CD4-positive, alpha-beta memory T cell (primary cell): ENCODE measurements at regions not wholly inside any gene's neighbourhood (a gene's known extent, or its start where the extent isn't known, plus 50 kb on each side); places are given as distances from the start of the nearest gene placed in this dataset.

ENCODE experiments used
- CTCF ChIA-PET: fragments of 350-600 bp; sonication (Branson Sonifier 250); formaldehyde crosslinking; loops from one replicate; lab custom pipeline; 2021; ENCODE audit warnings: inconsistent platforms; ENCODE audit not compliant: partially characterized antibody; lab: Charles Lee
- POLR2A ChIA-PET: fragments of 350-600 bp; sonication (Branson Sonifier 250); formaldehyde crosslinking; loops from one replicate; lab custom pipeline; 2021; ENCODE audit not compliant: partially characterized antibody; lab: Charles Lee
- DNase-seq, 5 donors: peaks; one replicate each; pipeline versions ENCODE4 v3.0.0 to v3.0.0-alpha.2; 2020 to 2022; ENCODE audit warnings: mixed read lengths in 1 of 5
- H3K27ac ChIP-seq: one replicate; pipeline ENCODE4 v1.7.0; 2013; ENCODE audit warnings: low read depth, low read length
- H3K27me3 ChIP-seq: 2 replicates; pipeline ENCODE4 v1.7.0; 2013; ENCODE audit warnings: mild to moderate bottlenecking, low read length, moderate library complexity; ENCODE audit not compliant: insufficient read depth
- H3K36me3 ChIP-seq: 2 replicates; pipeline ENCODE4 v1.7.0; 2013; ENCODE audit warnings: mild to moderate bottlenecking, low read length, moderate library complexity; ENCODE audit not compliant: insufficient read depth
- H3K4me1 ChIP-seq: 2 replicates; pipeline ENCODE4 v1.7.0; 2013; ENCODE audit warnings: mild to moderate bottlenecking, low read length, moderate library complexity; ENCODE audit not compliant: insufficient read depth
- H3K4me3 ChIP-seq, 2 donors: one replicate each; pipeline ENCODE4 v1.7.0; 2013; ENCODE audit warnings: low read length in 2 of 2, mild to moderate bottlenecking in 1 of 2
- H3K9me3 ChIP-seq, 2 donors: one replicate each; pipeline ENCODE4 v1.7.0; 2013; ENCODE audit warnings: low read length in 2 of 2, control low read depth in 1 of 2; ENCODE audit not compliant: control insufficient read depth in 1 of 2
- H3K27ac Mint-ChIP-seq, 7 donors: one replicate each; pipeline ENCODE4 v1.8.0; 2020 to 2021; ENCODE audit warnings: mixed read lengths in 7 of 7, mild to moderate bottlenecking in 6 of 7, inconsistent platforms in 3 of 7, moderate library complexity in 3 of 7
- H3K27me3 Mint-ChIP-seq, 2 donors: one replicate each; pipeline ENCODE4 v1.8.0; 2020 to 2021; ENCODE audit warnings: mixed read lengths in 2 of 2
- H3K36me3 Mint-ChIP-seq, 2 donors: one replicate each; pipeline ENCODE4 v1.8.0; 2020 to 2021; ENCODE audit warnings: mixed read lengths in 2 of 2, inconsistent platforms in 1 of 2, mild to moderate bottlenecking in 1 of 2
- H3K4me1 Mint-ChIP-seq, 4 donors: one replicate each; pipeline ENCODE4 v1.8.0; 2020 to 2021; ENCODE audit warnings: mixed read lengths in 4 of 4, mild to moderate bottlenecking in 1 of 4
- H3K4me3 Mint-ChIP-seq, 8 donors: one replicate each; pipeline ENCODE4 v1.8.0; 2020 to 2021; ENCODE audit warnings: mixed read lengths in 8 of 8, mild to moderate bottlenecking in 7 of 8, moderate library complexity in 6 of 8, inconsistent platforms in 3 of 8
- H3K9me3 Mint-ChIP-seq, 8 donors: one replicate each; pipeline ENCODE4 v1.8.0; 2020 to 2021; ENCODE audit warnings: mixed read lengths in 8 of 8, mild to moderate bottlenecking in 5 of 8, inconsistent platforms in 3 of 8, moderate library complexity in 1 of 8
- intact Hi-C: fragments of 100-400 bp; cut with micrococcal nuclease; formaldehyde crosslinking; loops from one replicate; pipeline ENCODE4 v1.15.1; 2023

DNA sequence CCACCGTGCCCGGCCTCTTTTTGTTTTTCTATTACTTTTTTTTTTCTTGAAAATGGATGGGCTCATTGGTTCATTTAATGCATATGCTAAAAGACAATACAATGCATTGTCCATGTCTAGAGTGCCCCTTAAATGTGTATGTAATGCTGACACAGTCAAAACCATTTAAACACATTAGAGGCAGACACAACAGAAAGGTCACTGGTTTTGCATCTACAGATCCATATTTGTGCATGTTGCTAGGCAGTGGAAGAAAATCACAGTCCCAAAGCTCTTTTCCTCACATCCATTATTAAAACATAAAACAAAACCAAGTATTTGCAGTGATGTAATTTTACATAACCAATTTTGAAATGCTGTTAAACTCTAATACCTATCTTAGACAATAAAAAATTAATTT lies 389.0 kb downstream of the TAF11L14 start:
- H3K27ac ChIP-seq, result no peak overlapping the region
- Mint-ChIP-seq H3K4me3 (no peak overlapping the region), H3K27me3 (no peaks in the 10 kb centered on the region), H3K27ac (no peak overlapping the region), H3K9me3 (peaks cover 7 to 22% (median 11%) of the 10 kb centered on the region in 8 donors), H3K36me3 (no peaks in the 10 kb centered on the region), H3K4me1 (no peaks in the 10 kb centered on the region)
- no peaks in the 10 kb centered on the region for H3K36me3 ChIP-seq
- no peaks in the 10 kb centered on the region for H3K9me3 ChIP-seq
- POLR2A ChIA-PET, result no interaction called here
- intact Hi-C loops, result no loop called here
- no peaks in the 10 kb centered on the region for H3K27me3 ChIP-seq
- CTCF ChIA-PET, result no interaction called here
- H3K4me1 ChIP-seq, result no peaks in the 10 kb centered on the region
- no peak overlapping the region for H3K4me3 ChIP-seq
- DNase-seq, result no peak

DNA sequence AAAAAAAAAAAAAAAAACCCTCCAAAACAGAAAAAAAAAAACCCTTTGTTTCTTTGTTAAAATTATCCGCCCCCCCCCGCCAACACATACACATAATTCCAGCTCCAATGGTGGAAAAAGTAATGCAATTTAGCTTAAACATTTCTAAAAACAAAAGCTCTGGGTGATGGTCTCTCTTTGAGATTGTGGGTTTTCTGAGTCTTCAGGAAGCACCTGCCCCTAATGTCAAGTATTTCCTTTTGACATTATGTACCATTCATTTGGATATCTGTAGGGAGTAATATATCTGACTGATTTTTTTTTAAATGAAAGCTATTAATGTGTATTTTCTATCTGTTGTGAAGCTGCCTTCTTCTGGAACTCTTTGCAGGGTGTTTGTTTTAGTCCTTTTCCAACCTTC lies 389.7 kb downstream of the TAF11L14 start:
- DNase-seq, result no peak
- POLR2A ChIA-PET, result no interaction called here
- H3K9me3 Mint-ChIP-seq, result peaks cover 5 to 16% (median 9%) of the 10 kb centered on the region in 8 donors

DNA sequence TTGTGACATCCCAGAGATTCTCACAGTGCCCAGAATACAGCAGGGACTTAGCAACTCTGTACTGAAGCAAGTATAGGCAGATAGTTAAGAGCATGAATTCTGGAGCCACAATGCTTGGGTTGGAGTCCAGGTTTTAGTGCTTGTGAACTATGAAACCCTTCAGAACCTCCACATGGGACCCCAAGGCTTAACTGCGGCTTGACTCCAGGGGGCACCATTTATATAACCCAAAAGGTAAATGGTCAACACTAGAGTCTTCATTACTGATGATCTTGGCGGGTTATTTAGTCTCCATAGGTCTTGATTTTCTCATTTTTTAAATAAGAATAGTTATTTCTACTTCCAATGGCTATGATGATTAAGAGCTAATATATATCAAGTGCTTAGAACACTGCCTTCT lies 390.3 kb downstream of the TAF11L14 start:
- Histone ChIP-seq H3K4me1 (no peaks in the 10 kb centered on the region), H3K9me3 (no peaks in the 10 kb centered on the region), H3K27me3 (no peaks in the 10 kb centered on the region), H3K27ac (no peak overlapping the region), H3K36me3 (no peaks in the 10 kb centered on the region), H3K4me3 (no peak overlapping the region)
- ChIA-PET CTCF (no interaction called here), POLR2A (no interaction called here)
- no peak for DNase-seq
- Mint-ChIP-seq H3K4me3 (no peak overlapping the region), H3K27me3 (no peaks in the 10 kb centered on the region), H3K36me3 (no peaks in the 10 kb centered on the region), H3K27ac (no peak overlapping the region), H3K9me3 (peaks cover 4 to 15% (median 9%) of the 10 kb centered on the region in 8 donors), H3K4me1 (no peaks in the 10 kb centered on the region)
- intact Hi-C loops, result no loop called here

More for the DNA sequence above, 389.7 kb downstream of the TAF11L14 start:
- no peaks in the 10 kb centered on the region for H3K4me1 Mint-ChIP-seq
- no peaks in the 10 kb centered on the region for H3K9me3 ChIP-seq
- CTCF ChIA-PET, result no interaction called here
- H3K36me3 Mint-ChIP-seq, result no peaks in the 10 kb centered on the region
- H3K4me1 ChIP-seq, result no peaks in the 10 kb centered on the region
- no peak overlapping the region for H3K27ac ChIP-seq
- H3K27me3 ChIP-seq, result no peaks in the 10 kb centered on the region
- H3K4me3 Mint-ChIP-seq, result no peak overlapping the region
- H3K27ac Mint-ChIP-seq, result no peak overlapping the region
- no peaks in the 10 kb centered on the region for H3K27me3 Mint-ChIP-seq
- H3K4me3 ChIP-seq, result no peak overlapping the region
- intact Hi-C loops, result no loop called here
- no peaks in the 10 kb centered on the region for H3K36me3 ChIP-seq

DNA sequence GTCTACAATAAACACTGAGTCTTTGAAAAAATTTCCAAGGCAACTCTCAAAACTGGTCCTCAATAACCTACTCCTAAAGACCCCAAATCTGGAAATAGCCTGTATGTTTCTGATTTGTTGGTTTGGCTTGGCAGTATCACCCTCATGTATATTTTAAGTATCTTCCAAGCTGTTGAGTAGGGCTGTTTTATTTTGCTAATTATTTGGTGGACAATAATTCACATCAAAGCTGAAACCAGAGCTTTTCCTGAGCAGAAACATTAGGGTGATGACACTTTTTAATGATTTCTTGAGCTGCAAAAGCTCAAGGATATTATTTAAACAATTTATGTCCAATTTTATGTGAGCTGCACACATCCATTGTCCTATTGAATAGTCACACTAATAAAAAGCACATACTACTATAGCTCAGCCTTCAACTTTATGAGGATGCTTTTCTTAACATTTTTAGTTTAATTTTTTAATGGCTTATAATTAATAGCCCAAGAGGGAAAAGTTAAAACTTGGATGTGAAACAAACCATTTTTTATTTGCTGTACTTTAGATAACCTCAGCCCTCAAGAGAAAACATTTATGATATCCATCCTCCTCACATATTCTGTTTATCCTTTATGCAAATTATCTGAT lies 393.1 kb downstream of the TAF11L14 start:
- intact Hi-C loops, result no loop called here
- Histone ChIP-seq H3K27ac (no peak overlapping the region), H3K4me3 (no peak overlapping the region), H3K36me3 (no peaks in the 10 kb centered on the region), H3K27me3 (no peaks in the 10 kb centered on the region), H3K9me3 (no peaks in the 10 kb centered on the region), H3K4me1 (no peaks in the 10 kb centered on the region)
- Mint-ChIP-seq H3K4me1 (no peaks in the 10 kb centered on the region), H3K36me3 (no peaks in the 10 kb centered on the region), H3K4me3 (no peak overlapping the region), H3K9me3 (peaks cover 3 to 15% (median 7%) of the 10 kb centered on the region in 8 donors), H3K27me3 (no peaks in the 10 kb centered on the region), H3K27ac (no peak overlapping the region)
- ChIA-PET CTCF (no interaction called here), POLR2A (no interaction called here)
- no peak for DNase-seq

DNA sequence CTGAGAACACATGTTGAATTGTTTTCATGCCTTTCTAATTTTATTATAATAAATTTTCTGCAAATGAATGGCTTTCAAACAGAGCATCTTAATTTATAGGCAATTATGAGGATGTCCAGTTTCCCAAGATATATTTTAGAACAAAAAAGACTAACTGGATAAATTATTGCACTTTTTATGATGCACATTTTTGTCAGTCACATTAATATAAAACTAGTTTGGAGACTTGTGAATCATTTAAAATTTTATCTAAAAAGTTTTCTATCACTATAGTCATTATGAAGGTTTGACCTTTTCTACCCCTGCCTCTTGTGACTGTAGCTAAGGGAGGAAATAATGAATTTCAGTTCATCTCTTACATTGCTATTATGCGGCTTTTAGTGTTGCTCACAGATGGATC lies 393.8 kb downstream of the TAF11L14 start:
- no peaks in the 10 kb centered on the region for H3K36me3 Mint-ChIP-seq
- no peaks in the 10 kb centered on the region for H3K36me3 ChIP-seq
- POLR2A ChIA-PET, result no interaction called here
- no peak overlapping the region for H3K4me3 ChIP-seq
- H3K27me3 Mint-ChIP-seq, result no peaks in the 10 kb centered on the region
- H3K4me1 ChIP-seq, result no peaks in the 10 kb centered on the region
- no peak overlapping the region for H3K27ac Mint-ChIP-seq
- CTCF ChIA-PET, result no interaction called here
- H3K27me3 ChIP-seq, result no peaks in the 10 kb centered on the region
- DNase-seq, result no peak
- peaks cover 3 to 15% (median 11%) of the 10 kb centered on the region in 8 donors for H3K9me3 Mint-ChIP-seq
- intact Hi-C loops, result no loop called here
- no peak overlapping the region for H3K4me3 Mint-ChIP-seq
- H3K4me1 Mint-ChIP-seq, result no peaks in the 10 kb centered on the region
- no peaks in the 10 kb centered on the region for H3K9me3 ChIP-seq
- no peak overlapping the region for H3K27ac ChIP-seq

DNA sequence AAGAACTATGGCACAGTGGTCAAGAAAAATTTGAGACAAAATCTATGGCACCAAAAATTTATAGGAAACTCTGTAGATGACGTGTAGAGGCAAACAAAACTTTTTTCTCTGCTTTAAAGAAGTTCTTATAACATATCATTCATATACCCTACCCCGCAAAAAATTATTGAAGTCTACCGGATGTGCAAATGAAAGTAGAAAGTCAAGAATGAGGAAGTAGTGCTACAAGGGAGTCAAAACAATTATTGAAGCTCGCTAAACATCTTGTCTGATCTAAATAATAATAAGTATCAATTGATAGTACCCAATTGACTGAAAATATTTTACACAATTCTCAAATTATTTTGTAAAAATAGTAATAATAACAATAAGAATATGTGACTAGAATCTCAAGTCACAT lies 398.5 kb downstream of the TAF11L14 start:
- Histone ChIP-seq H3K36me3 (no peaks in the 10 kb centered on the region), H3K27me3 (no peaks in the 10 kb centered on the region), H3K27ac (no peak overlapping the region), H3K9me3 (no peaks in the 10 kb centered on the region), H3K4me3 (no peak overlapping the region), H3K4me1 (no peaks in the 10 kb centered on the region)
- Mint-ChIP-seq H3K4me3 (no peak overlapping the region), H3K27ac (no peak overlapping the region), H3K27me3 (no peaks in the 10 kb centered on the region), H3K4me1 (no peaks in the 10 kb centered on the region), H3K9me3 (peaks cover 0 to 18% (median 9%) of the 10 kb centered on the region in 8 donors), H3K36me3 (no peaks in the 10 kb centered on the region)
- POLR2A ChIA-PET, result no interaction called here
- intact Hi-C loops, result no loop called here
- no peak for DNase-seq
- CTCF ChIA-PET, result no interaction called here

DNA sequence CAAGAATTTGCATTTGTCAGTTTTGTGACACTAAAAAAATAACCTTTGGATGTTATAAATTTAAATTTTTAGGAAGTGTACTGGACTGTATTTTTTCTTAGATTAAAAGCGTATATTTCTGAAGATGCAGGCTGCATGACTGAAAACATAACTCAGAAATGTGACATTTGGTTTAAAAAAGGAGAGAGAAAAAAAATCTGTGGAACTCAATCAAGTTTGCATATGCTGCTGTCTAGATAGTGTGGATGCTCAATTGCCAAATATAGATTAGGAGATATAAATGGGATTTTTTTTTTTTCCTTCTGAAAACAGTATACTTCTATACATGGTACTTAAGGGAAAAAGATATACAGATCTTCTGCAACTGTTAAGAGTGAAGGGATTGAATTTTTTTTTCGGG lies 402.3 kb downstream of the TAF11L14 start:
- H3K4me1 Mint-ChIP-seq, result no peaks in the 10 kb centered on the region
- no peaks in the 10 kb centered on the region for H3K4me1 ChIP-seq
- DNase-seq, result no peak
- CTCF ChIA-PET, result no interaction called here
- H3K9me3 Mint-ChIP-seq, result peaks cover 2 to 17% (median 8%) of the 10 kb centered on the region in 8 donors
- intact Hi-C loops, result no loop called here
- H3K27me3 Mint-ChIP-seq, result no peaks in the 10 kb centered on the region
- no peaks in the 10 kb centered on the region for H3K9me3 ChIP-seq
- no peak overlapping the region for H3K4me3 ChIP-seq
- no peaks in the 10 kb centered on the region for H3K36me3 ChIP-seq
- H3K36me3 Mint-ChIP-seq, result no peaks in the 10 kb centered on the region
- H3K27me3 ChIP-seq, result no peaks in the 10 kb centered on the region
- H3K27ac ChIP-seq, result no peak overlapping the region
- POLR2A ChIA-PET, result no interaction called here
- H3K27ac Mint-ChIP-seq, result no peak overlapping the region
- no peak overlapping the region for H3K4me3 Mint-ChIP-seq

DNA sequence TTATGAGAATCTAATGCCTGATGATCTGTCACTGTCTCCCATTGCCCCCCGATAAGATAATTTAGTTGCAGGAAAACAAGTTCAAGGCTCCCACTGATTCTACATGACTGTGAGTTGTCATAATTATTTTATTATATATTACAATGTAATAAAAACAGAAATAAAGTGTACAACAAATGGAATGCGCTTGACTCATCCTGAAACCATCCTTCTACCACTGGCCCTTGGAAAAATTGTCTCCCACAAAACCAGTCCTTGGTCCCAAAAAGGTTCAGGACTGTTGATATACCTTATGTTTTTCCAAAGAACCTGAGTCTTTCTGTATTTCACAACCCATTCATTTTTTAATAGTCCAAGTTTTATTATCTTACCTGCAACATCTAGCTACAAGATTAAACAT lies 403.5 kb downstream of the TAF11L14 start:
- H3K4me1 Mint-ChIP-seq, result no peaks in the 10 kb centered on the region
- Histone ChIP-seq H3K27ac (no peak overlapping the region), H3K36me3 (no peaks in the 10 kb centered on the region), H3K9me3 (no peaks in the 10 kb centered on the region), H3K27me3 (no peaks in the 10 kb centered on the region), H3K4me3 (no peak overlapping the region), H3K4me1 (no peaks in the 10 kb centered on the region)
- H3K27ac Mint-ChIP-seq, result peak overlapping the region in 1 of 7 donors; percentile 61
- no peak overlapping the region for H3K4me3 Mint-ChIP-seq
- peaks cover 1 to 10% (median 3%) of the 10 kb centered on the region in 8 donors for H3K9me3 Mint-ChIP-seq
- DNase-seq, result no peak
- intact Hi-C loops, result no loop called here
- H3K36me3 Mint-ChIP-seq, result no peaks in the 10 kb centered on the region
- ChIA-PET POLR2A (no interaction called here), CTCF (no interaction called here)
- no peaks in the 10 kb centered on the region for H3K27me3 Mint-ChIP-seq
